T1000 (cell line): ENCODE measurements at regions not wholly inside any gene's neighbourhood (a gene's known extent, or its start where the extent isn't known, plus 50 kb on each side); places are given as distances from the start of the nearest gene placed in this dataset.
"Not testable (repeated sequence)": the region's sequence is repeated elsewhere in the genome, so short reads cannot be mapped to it uniquely, and the experiment has no call there.

Source experiments
- DNase-seq: peaks from one replicate; lab custom pipeline; 2025; ENCODE audit warnings: mixed read lengths; lab: John Stamatoyannopoulos, UW

DNA sequence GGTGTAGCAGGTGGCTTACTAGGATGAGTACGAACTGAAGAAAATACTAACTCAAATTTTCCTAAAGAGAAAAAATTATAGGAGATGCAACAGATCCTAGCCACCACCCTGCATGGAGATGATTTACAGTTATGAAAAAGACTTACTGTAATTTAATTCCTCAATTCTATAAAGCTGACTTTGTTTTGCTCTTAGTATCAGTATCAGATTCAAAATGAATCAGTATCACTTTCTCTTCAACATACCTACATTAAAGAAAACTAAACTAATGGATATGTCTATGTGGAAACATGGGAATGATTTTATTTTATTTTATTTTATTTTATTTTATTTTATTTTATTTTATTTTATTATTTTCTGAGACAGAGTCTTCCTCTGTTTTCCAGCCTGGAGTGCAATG lies 525.8 kb downstream of the NLGN4X start:
- no peak for DNase-seq

DNA sequence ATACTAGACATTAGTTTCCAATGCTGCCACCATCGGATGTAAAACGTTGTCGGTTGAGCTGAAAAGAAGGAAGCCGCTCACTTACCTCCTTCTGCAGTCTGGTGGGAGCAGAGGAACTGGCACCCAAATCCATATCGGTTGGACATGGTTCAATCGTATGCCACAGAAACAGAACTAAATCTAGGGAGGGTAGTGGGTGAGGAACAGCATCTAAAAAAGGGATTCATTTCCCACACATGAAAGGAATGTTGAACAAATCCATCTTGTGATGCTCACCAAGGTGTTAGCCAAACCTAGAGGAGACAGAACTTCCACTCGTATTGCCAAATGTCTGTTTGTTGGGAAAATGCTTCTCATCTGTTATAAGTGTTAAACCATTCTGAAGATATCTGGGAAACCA lies 532.7 kb downstream of the NLGN4X start:
- DNase-seq, result no peak

DNA sequence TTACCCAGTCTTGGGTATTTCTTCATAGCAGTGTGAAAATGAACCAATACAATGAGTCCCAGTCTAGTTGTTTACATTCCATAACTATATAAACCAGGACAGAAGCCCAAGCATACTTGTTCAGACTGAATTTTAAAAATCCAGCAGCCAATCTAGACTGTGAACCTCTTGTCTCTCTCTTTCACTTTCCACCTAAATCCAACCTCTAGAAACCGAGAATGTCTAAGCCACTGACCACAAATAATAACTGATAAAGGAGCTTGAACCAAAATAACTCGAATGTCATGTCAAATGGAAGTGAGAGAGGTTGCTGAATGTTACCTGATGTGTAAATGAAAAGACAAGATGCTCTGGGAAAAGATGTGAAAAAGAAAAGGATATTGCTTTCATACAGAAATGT lies 544.7 kb downstream of the NLGN4X start:
- DNase-seq, result no peak

- no peak for DNase-seq
These were observed 547.5 kb downstream of the NLGN4X start for GRCh38 chrX:5681159-5681558.

GRCh38 chrX:5674036-5674435 lies 554.6 kb downstream of the NLGN4X start:
- DNase-seq, result no peak

- DNase-seq, result no peak
These were observed 556.6 kb downstream of the NLGN4X start for GRCh38 chrX:5672099-5672498.

DNA sequence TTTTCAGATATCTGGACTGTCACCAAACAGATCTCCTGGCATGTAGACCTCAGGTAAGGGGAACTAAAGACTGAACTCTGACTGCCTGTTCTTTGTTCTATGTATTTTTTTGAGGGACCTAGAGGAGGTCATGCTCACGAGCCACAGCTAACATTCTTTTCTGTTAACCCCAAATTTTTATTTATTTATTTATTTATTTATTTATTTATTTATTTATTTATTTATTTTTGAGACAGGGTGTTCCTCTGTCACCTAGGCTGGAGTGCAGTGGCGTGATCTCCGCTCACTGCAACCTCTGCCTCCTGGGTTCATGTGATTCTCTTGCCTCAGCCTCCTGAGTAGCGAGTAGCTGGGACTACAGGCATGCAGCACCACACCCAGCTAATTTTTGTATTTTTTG lies 562.0 kb downstream of the NLGN4X start:
- not testable (repeated sequence) for DNase-seq

GRCh38 chrX:5656544-5656943 lies 572.1 kb downstream of the NLGN4X start:
- no peak for DNase-seq

DNA sequence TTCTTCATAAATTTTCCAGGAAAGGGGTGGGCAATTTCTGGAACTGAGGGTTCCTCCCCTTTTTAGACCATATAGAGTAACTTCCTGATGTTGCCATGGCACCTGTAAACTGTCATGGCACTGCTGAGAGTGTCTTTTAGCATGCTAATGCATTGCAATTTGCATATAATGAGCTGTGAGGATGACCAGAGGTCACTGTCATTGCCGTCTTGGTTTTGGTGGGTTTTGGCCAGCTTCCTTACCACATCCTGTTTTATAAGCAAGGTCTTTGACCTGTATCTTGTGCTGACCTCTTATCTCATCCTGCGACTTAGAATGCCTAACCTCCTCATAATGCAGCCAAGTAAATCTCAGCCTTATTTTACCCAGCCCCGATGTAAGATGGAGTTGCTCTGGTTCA lies 577.8 kb downstream of the NLGN4X start:
- no peak for DNase-seq

GRCh38 chrX:5648941-5649568 lies 579.6 kb downstream of the NLGN4X start:
- DNase-seq, result no peak

- DNase-seq, result no peak
These were observed 581.8 kb downstream of the NLGN4X start for GRCh38 chrX:5646818-5647217.

- DNase-seq, result no peak
These were observed 583.9 kb downstream of the NLGN4X start for GRCh38 chrX:5644776-5645175.

- no peak for DNase-seq
These were observed 588.6 kb downstream of the NLGN4X start for GRCh38 chrX:5640071-5640470.

GRCh38 chrX:5638572-5638971 lies 590.1 kb downstream of the NLGN4X start:
- no peak for DNase-seq

DNA sequence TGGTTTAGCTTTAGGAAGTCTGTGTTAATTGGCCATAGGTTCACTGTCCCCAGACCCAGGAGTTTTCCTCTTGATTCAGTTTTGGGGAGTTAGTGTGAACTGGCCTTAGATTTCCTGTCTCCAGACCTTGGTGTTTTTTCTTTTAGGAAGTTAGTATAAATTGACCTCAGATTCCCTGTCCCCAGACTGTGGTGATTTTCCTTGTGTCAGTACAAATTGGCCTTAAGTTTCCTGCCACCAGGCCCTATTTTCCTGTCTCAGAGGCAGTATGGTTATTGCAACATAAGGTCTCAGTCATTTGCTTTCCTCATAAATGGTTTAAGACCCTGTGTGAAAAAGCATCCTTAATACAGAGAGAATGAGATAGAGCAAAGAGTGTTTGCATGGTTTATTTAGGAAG lies 595.8 kb downstream of the NLGN4X start:
- no peak for DNase-seq

GRCh38 chrX:5632061-5632614 lies 596.5 kb downstream of the NLGN4X start:
- DNase-seq, result no peak

- DNase-seq, result no peak
These were observed 611.0 kb downstream of the NLGN4X start for GRCh38 chrX:5617666-5618065.

GRCh38 chrX:5595570-5595969 lies 633.1 kb downstream of the NLGN4X start:
- DNase-seq, result no peak

DNA sequence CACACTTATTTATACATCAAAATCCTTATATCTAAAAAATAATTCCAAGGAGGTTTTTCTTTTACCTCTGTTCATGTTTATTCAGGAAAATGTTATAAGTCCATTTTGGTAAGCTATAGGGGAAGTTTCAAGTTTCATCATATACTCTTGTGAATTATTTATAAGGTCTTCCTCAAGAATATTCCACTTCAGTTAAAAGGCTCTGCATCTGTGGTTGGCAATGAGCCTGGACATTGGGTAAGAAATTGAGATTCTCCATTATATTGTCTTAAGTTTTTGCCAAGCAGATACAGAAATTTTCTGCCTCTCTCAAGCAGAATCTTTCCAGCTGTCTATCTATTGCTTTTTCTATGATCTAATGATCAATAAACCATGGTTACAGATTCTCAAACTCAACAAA lies 641.9 kb downstream of the NLGN4X start:
- DNase-seq, result no peak

DNA sequence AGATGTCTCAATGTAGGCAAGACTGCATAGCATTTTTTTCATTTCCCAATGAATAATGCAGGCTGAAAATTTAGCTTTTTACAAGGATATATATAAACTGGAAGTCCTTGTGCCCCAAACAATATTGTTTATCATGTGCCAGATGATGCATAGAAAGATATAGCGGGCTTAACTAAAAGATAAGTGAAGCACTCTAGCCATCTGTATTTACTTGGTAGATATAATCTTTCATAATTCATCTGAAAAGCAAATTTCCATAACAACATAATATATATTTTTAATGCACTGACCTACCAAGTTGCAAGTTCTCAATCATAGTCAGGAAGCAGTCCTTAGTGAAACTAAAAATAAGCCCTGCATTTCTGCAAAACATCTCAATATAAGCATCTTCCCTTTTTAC lies 653.3 kb downstream of the NLGN4X start:
- DNase-seq, result no peak

GRCh38 chrX:5568934-5569333 lies 659.7 kb downstream of the NLGN4X start:
- DNase-seq, result no peak

DNA sequence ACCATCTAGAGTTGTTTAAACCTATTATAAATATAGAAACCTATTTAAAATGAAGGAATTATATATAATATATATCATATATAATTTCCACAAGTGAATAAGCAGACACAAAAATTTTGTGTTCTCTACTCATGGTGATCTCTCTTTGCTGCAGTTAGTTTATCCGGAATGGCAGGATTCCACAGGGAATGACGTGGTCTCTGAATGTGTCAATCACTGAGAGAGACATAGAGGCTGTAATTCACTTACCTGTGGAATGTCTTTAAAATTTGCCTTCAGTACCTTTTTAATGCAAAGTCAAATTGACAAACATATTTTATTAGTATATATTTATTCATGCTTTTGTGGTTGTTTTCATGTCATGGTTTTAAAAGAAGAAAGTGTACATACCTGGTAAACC lies 669.3 kb downstream of the NLGN4X start:
- DNase-seq, result no peak

DNA sequence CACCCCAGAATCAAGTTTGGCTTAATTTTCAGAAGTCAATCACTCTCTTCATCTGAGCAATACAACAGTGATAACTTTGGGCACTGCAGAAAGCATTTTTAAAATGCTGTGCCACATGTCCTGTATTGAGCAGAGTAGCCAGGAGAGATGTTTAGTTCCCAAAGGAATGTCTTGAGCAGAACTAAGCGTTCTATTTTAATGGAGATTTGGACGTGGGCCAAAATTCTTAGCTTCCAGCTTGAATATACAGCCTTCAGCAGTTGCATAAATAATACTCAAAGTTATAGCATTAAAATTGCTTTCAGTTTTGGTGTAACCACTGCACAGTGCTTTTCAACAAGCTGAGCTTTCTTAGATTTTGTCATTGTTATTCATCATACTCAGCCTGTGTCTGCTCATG lies 679.2 kb downstream of the NLGN4X start:
- DNase-seq, result no peak

DNA sequence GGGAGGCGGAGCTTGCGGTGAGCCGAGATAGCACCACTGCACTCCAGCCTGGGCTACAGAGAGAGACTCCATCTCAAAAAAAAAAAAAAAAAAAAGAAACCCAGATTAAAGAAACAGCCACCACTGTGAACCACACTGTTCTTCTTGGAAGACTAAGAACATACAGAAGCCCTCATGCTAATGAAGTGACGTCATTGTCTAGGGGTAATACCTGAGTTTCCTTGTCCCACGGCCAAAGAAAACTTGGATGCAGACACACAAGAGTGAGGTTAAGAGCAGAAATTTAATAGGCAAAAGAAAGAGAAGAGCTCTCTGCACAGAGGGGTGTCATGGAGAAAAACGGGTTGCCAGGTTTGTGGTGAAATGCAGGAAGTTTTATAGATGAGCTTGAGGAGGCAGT lies 691.6 kb downstream of the NLGN4X start:
- DNase-seq, result no peak
